K562 (cell line): ENCODE measurements at regions not wholly inside any gene's neighbourhood (a gene's known extent, or its start where the extent isn't known, plus 50 kb on each side); places are given as distances from the start of the nearest gene placed in this dataset.

ENCODE experiments used
- ATAC-seq: fragments of 200-7000 bp; cut with Tn5 transposase; 3 replicates; pipeline ENCODE4 v1.9.1; 2020; ENCODE audit warnings: moderate library complexity
- BruUV-seq: library from RNA; stranded (reverse); fragments of 400-500 nt; replicated peaks from 2 replicates; lab custom pipeline; 2021; lab: Mats Ljungman, UMichigan
- CTCF ChIA-PET: fragments of 300-600 bp; formaldehyde crosslinking; extraction: SDS; loops from one replicate; lab custom pipeline; 2021; ENCODE audit warnings: low intra/inter-chr PET ratio; lab: Yijun Ruan, JAX
- POLR2A ChIA-PET: fragments of 300-600, 350-650 bp; sonication (Branson Sonifier 250); formaldehyde crosslinking; extraction: SDS; loops from one replicate; lab custom pipeline; 2021; ENCODE audit warnings: antibody characterized with exemption, inconsistent platforms; lab: Yijun Ruan, JAX
- DNase-seq, 4 experiments: peaks; one replicate each; pipeline versions ENCODE4 v3.0.0 to v3.0.0-alpha.2; 2011 to 2018; ENCODE audit warnings: low spot score in 3 of 4, mixed read lengths in 3 of 4; ENCODE audit errors: extremely low read depth in 1 of 4
- FAIRE-seq: peaks from 2 replicates; lab custom pipeline; 2011; peaks lifted over from hg19 to GRCh38; lab: Jason Lieb, UNC
- H2AFZ ChIP-seq: 2 replicates; pipeline ENCODE4 v1.6.0; 2011; ENCODE audit warnings: low read depth, low read length, control low read depth, inconsistent platforms
- H3K27ac ChIP-seq: fragments of 200-600 bp; 3 replicates; pipeline ENCODE4 v1.8.0; 2011; ENCODE audit warnings: low read depth, mild to moderate bottlenecking, control low read depth, inconsistent platforms, low read length, moderate library complexity, mixed read lengths; ENCODE audit errors: extremely low read depth
- H3K27me3 ChIP-seq, 2 experiments: fragments of 300-600 bp in 1 of 2; 2 replicates in 1 of 2; 3 replicates in 1 of 2; pipeline versions ENCODE4 v1.6.0 to v1.8.0; 2011; ENCODE audit warnings: inconsistent platforms in 2 of 2, low read length in 2 of 2, mild to moderate bottlenecking in 1 of 2, mixed read lengths in 1 of 2, moderate library complexity in 1 of 2; ENCODE audit not compliant: control insufficient read depth in 2 of 2, insufficient read depth in 2 of 2
- H3K36me3 ChIP-seq: fragments of 300-600 bp; 3 replicates; pipeline ENCODE4 v1.8.0; 2011; ENCODE audit warnings: mild to moderate bottlenecking, low read length, inconsistent platforms; ENCODE audit not compliant: control insufficient read depth, insufficient read depth
- H3K4me1 ChIP-seq, 2 experiments: fragments of 200-600 bp in 1 of 2; replicated peaks in 1 of 2; 2 replicates in 1 of 2; 3 replicates in 1 of 2; pipeline versions ENCODE4 v1.5.1 to v1.8.0; 2011; ENCODE audit warnings: inconsistent platforms in 2 of 2, low read length in 2 of 2, mild to moderate bottlenecking in 1 of 2, mixed read lengths in 1 of 2, moderate library complexity in 1 of 2; ENCODE audit not compliant: control insufficient read depth in 2 of 2, insufficient read depth in 2 of 2
- H3K4me2 ChIP-seq: 2 replicates; pipeline ENCODE4 v1.6.1; 2011; ENCODE audit warnings: low read length, control low read depth, inconsistent platforms, mixed read lengths; ENCODE audit not compliant: insufficient read depth
- H3K4me3 ChIP-seq: fragments of 200-600 bp; sonication (generic), shearing (Covaris generic); 2 replicates; pipeline ENCODE4 v1.5.1; 2016; ENCODE audit warnings: control low read depth, inconsistent platforms
- H3K79me2 ChIP-seq: fragments of 200-600 bp; 3 replicates; pipeline ENCODE4 v1.8.0; 2011; ENCODE audit warnings: low read length, inconsistent platforms; ENCODE audit not compliant: control insufficient read depth, insufficient read depth
- H3K9ac ChIP-seq, 2 experiments: 2 replicates each; pipeline versions ENCODE4 v1.6.0 to v1.6.1; 2011; ENCODE audit warnings: low read depth in 2 of 2, low read length in 2 of 2, control low read depth in 1 of 2, inconsistent platforms in 1 of 2, mild to moderate bottlenecking in 1 of 2, mixed read lengths in 1 of 2; ENCODE audit not compliant: insufficient read depth in 1 of 2
- H3K9me1 ChIP-seq: one replicate; pipeline ENCODE4 v1.6.0; 2011; ENCODE audit warnings: inconsistent platforms, mild to moderate bottlenecking, low read length, moderate library complexity; ENCODE audit not compliant: control insufficient read depth, insufficient read depth
- H3K9me3 ChIP-seq: replicated peaks from 2 replicates; pipeline ENCODE4 v1.5.1; 2011; ENCODE audit warnings: low read depth, low read length, inconsistent platforms; ENCODE audit not compliant: control insufficient read depth, insufficient read depth
- H4K20me1 ChIP-seq: replicated peaks from 2 replicates; pipeline ENCODE4 v1.6.1; 2011; ENCODE audit warnings: low read length, inconsistent platforms, mixed read lengths; ENCODE audit not compliant: control insufficient read depth, insufficient read depth
- IRF2 ChIP-seq: sonication (generic); formaldehyde crosslinking; IDR thresholded peaks from 2 replicates; pipeline ENCODE4 v1.8.1; 2022; ENCODE audit warnings: mild to moderate bottlenecking, missing genetic modification reagents
- PHTF2 ChIP-seq: fragments of 250-450 bp; sonication (Bioruptor Pico); IDR thresholded peaks from 2 replicates; pipeline ENCODE4 v1.5.0; 2021; ENCODE audit warnings: mild to moderate bottlenecking
- POLR2AphosphoS5 ChIP-seq: IDR thresholded peaks from 2 replicates; pipeline ENCODE4 v1.6.1; 2011; ENCODE audit warnings: mild to moderate bottlenecking, low read depth, low read length, moderate library complexity; ENCODE audit not compliant: control insufficient read depth, insufficient read depth
- POLR2B ChIP-seq: fragments of 450-650 bp; IDR thresholded peaks from 2 replicates; pipeline ENCODE4 v1.6.1; 2018; ENCODE audit warnings: low read depth; ENCODE audit not compliant: partially characterized antibody
- POLR3G ChIP-seq: IDR thresholded peaks from 2 replicates; pipeline ENCODE4 v1.6.1; 2011; ENCODE audit not compliant: insufficient read length, insufficient replicate concordance; ENCODE audit errors: extremely low read depth
- PPARD ChIP-seq: fragments of 250-450 bp; sonication (Bioruptor Pico); IDR thresholded peaks from 2 replicates; pipeline ENCODE4 v1.8.0; 2022; ENCODE audit warnings: inconsistent platforms, mild to moderate bottlenecking, moderate library complexity
- PRMT5 ChIP-seq: sonication (generic); formaldehyde crosslinking; IDR thresholded peaks from 2 replicates; pipeline ENCODE4 v1.5.0; 2020; ENCODE audit warnings: missing genetic modification reagents
- ZFP30 ChIP-seq: fragments of 250-450 bp; sonication (Bioruptor Pico); IDR thresholded peaks from 2 replicates; pipeline ENCODE4 v1.8.0; 2022; ENCODE audit warnings: moderate library complexity, mild to moderate bottlenecking, inconsistent platforms, borderline replicate concordance
- ZNF134 ChIP-seq: fragments of 250-450 bp; sonication (Bioruptor Pico); conservative IDR thresholded peaks from 2 replicates; pipeline ENCODE4 v1.4.0; 2020
- ZNF24 ChIP-seq: fragments of 450-650 bp; IDR thresholded peaks from 2 replicates; pipeline ENCODE4 v1.6.1; 2016
- ZNF316 ChIP-seq: fragments of 450-650 bp; IDR thresholded peaks from 2 replicates; pipeline ENCODE4 v1.6.1; 2016
- ZNF445 ChIP-seq: fragments of 250-450 bp; sonication (Bioruptor Pico); IDR thresholded peaks from 2 replicates; pipeline ENCODE4 v1.4.0; 2020; ENCODE audit warnings: low read depth, mild to moderate bottlenecking, moderate library complexity
- ZNF644 ChIP-seq: fragments of 200-800 bp; sonication (Bioruptor generic); IDR thresholded peaks from 2 replicates; pipeline ENCODE4 v1.6.1; 2016; ENCODE audit warnings: low read depth, missing genetic modification characterization, missing compliant biosample characterization
- ZNF695 ChIP-seq: fragments of 450-650 bp; formaldehyde crosslinking; IDR thresholded peaks from 2 replicates; pipeline ENCODE4 v1.4.0; 2020; ENCODE audit warnings: mild to moderate bottlenecking, moderate library complexity
- ZNF717 ChIP-seq: fragments of 250-450 bp; sonication (Bioruptor Pico); IDR thresholded peaks from 2 replicates; pipeline ENCODE4 v1.5.0; 2021
- WGBS: fragments of 100-300 bp; shearing (Covaris generic); methylation state at CpG from one replicate; pipeline ENCODE4 v1.1.6; 2016; ENCODE audit warnings: low coverage, mixed read lengths; ENCODE audit not compliant: insufficient coverage; ENCODE audit errors: missing lambda C conversion rate; 5-methylcytosine and 5-hydroxymethylcytosine counted together
- in situ Hi-C: fragments of 300-500 bp; cut with MboI; formaldehyde crosslinking; loops from 4 replicates; pipeline ENCODE4 v1.15.0; 2018; ENCODE audit warnings: inconsistent platforms, mixed read lengths
- intact Hi-C: fragments of 100-400 bp; cut with micrococcal nuclease; formaldehyde crosslinking; loops from 2 replicates; pipeline ENCODE4 v1.14.2; 2022
- TF ChIP-seq, protein P1 (sequence below): fragments of 250-450 bp; sonication (Bioruptor Pico); IDR thresholded peaks from 2 replicates; pipeline ENCODE4 v1.5.0; 2021; ENCODE audit warnings: mild to moderate bottlenecking, moderate library complexity
- TF ChIP-seq, protein P2 (sequence below): fragments of 250-450 bp; sonication (Bioruptor Pico); IDR thresholded peaks from 2 replicates; pipeline ENCODE4 v1.9.0; 2021; ENCODE audit warnings: mild to moderate bottlenecking
- TF ChIP-seq, protein P3 (sequence below): IDR thresholded peaks from 2 replicates; pipeline ENCODE4 v1.6.1; 2011; ENCODE audit not compliant: insufficient read length; ENCODE audit errors: extremely low read depth

DNA sequence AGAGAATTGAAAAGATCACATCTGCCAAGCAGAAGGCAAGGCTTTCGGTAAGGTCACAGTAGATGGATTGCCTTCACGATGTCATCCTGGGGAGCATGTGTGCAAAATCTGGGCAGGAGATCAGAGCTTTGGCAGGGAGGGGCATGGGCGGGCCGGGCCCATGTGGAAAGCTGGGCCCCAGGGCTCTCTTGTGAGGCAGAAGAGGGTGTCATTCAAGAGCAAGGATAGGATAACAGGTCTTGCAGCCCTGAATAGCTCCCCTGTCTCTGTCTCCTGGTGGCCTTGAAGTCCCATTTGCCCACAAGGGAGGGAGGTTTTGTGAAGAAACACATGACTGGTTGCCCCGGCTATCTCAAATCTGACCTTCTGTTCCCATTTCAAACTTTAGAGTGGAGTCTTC is 172.0 kb downstream of the OPA1 start (continued):
- TF ChIP-seq, protein P1, sequence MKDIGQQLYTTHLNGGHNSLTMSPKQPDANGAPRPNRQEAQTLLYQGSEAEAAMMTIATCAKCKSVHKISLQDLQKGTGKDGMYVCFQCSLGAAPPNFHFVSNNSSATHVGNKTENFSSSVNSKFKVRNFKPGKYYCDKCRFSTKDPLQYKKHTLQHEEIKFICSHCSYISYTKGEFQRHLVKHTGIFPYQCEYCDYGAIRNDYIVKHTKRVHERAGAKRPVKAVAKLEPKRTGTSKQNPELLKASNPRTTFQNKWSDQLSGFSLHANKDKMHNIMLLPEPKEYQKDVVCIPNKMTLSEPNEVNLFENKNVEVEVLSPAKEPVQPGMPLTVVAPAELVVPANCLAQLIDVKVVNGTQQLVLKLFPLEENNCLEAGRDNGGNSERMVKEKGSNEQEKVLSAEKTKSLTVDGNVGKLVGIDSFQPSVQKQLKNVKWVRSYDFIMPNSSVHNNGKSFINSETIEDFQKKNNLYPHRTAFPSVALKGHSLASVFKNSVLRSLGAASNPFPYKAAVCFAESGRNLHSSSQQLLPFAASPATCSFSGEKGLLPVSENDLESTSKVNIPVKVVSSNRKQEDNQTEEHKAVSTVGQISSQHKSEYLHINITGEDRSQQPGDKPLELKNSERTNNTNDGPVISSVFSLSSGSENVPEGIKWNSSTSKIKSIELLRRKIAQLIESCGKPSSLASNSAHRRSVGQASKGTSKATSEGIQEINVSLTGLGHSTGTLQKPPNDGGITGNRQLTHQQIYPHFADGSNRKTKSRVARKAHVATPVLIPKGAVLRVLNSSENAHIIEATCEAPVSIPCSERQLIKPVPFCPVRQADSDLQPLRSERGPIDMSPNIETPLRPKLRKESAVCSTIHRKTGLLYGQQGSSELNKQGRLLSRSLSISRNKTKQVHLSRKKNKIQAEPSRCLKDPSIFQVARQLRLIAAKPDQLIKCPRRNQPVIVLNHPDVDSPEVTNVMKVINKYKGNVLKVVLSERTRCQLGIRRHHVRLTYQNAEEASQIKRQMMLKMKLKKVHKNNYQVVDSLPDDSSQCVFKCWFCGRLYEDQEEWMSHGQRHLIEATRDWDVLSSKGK (CRISPR knock-in tag), result no peak
- no peak for TF ChIP-seq IRF2 (CRISPR knock-in tag)
- TF ChIP-seq, protein P2, sequence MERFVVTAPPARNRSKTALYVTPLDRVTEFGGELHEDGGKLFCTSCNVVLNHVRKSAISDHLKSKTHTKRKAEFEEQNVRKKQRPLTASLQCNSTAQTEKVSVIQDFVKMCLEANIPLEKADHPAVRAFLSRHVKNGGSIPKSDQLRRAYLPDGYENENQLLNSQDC (CRISPR knock-in tag), result no peak
- no peak for TF ChIP-seq POLR2AphosphoS5
- TF ChIP-seq PPARD (CRISPR knock-in tag), result no peak
- no peak for TF ChIP-seq POLR3G

DNA sequence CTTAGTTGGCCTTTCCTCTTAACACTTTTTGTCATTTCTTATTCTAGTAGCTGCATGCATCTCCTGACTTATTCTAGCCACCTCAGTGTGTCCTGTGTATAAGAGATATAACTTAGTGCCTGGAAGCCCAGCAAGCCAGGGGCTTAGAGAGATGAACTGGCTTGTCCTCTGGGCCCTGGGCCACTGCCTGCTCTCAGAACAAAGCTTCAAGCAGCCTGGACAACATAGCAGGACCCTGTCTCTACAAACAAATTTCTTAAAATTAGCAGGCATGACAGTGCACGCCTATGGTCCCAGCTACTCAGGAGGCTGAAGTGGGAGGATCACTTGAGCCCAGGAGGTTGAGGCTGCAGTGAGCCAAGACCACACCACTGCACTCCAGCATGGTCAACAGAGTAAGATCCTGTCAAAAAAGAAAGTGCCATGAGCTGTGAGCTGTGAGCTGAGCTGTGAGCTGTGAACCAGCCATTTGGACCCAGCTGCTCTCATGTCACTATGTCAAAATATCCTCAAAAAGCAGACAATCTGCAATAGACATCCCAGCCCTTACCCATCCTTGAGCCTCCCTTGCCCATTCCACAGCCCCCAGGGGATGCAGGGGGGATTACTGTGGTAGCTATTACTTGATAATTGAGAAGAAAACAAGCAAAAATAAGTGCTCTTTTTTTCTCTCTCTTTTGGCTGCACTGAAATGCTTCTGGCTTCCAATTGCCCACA is 174.5 kb downstream of the OPA1 start:
- Histone ChIP-seq H3K4me1 (peaks cover 0 to 3% of the 10 kb centered on the region in 2 experiments; a peak in 1 of 5 replicates), H3K4me3 (no peak overlapping the region), H3K36me3 (no peaks in the 10 kb centered on the region), H3K27ac (no peak overlapping the region), H3K9me3 (no peaks in the 10 kb centered on the region; the same call in none of the 2 replicates), H3K79me2 (no peaks in the 10 kb centered on the region), H3K9ac (no peak overlapping the region), H3K4me2 (no peak overlapping the region), H2AFZ (no peak overlapping the region), H3K27me3 (no peaks in the 10 kb centered on the region), H3K9me1 (no peaks in the 10 kb centered on the region), H4K20me1 (no peaks in the 10 kb centered on the region)
- ATAC-seq, result no peak
- ChIA-PET POLR2A (interaction anchor here (1.3 kb wide), 1 partner anchor 13 kb away, joined by 3 read pairs; no protein-coding TSS in a partner anchor), CTCF (no interaction called here)
- no peak for FAIRE-seq
- BruUV-seq, result no TSS peak
- in situ Hi-C loops (no loop called here), intact Hi-C loops (no loop called here)
- DNase-seq, result no peak
- WGBS, result 19% methylated on average over 1 of the region's 1 CpG
- TF ChIP-seq ZNF695 (CRISPR knock-in tag), result no peak
- no peak for TF ChIP-seq ZNF316
- TF ChIP-seq ZFP30 (CRISPR knock-in tag), result no peak
- TF ChIP-seq ZNF717 (CRISPR knock-in tag), result no peak
- no peak for TF ChIP-seq PRMT5 (CRISPR knock-in tag)
- no peak for TF ChIP-seq ZNF445 (CRISPR knock-in tag)
- no peak for TF ChIP-seq ZNF134 (CRISPR knock-in tag)
- no peak for TF ChIP-seq PHTF2
- no peak for TF ChIP-seq POLR2B
- TF ChIP-seq, protein P3, sequence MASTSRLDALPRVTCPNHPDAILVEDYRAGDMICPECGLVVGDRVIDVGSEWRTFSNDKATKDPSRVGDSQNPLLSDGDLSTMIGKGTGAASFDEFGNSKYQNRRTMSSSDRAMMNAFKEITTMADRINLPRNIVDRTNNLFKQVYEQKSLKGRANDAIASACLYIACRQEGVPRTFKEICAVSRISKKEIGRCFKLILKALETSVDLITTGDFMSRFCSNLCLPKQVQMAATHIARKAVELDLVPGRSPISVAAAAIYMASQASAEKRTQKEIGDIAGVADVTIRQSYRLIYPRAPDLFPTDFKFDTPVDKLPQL, result no peak
- no peak for TF ChIP-seq ZNF644 (tag)
- no peak for TF ChIP-seq ZNF24
